GM21447 (cell line): ENCODE measurements at regions not wholly inside any gene's neighbourhood (a gene's known extent, or its start where the extent isn't known, plus 50 kb on each side); places are given as distances from the start of the nearest gene placed in this dataset.

Experiments
- ATAC-seq: cut with Tn5 transposase; IDR thresholded peaks from one replicate; pipeline ENCODE4 v1.9.1; 2021; ENCODE audit not compliant: unreplicated experiment

GRCh38 chr10:3723766-3724165, 61.2 kb downstream of the KLF6 start:
- ATAC-seq, result no peak

- ATAC-seq, result no peak
Observed at GRCh38 chr10:3720228-3721019, 64.6 kb downstream of the KLF6 start.

GRCh38 chr10:3719024-3719843, 65.8 kb downstream of the KLF6 start:
- ATAC-seq, result no peak

GRCh38 chr10:3716093-3716492, 68.9 kb downstream of the KLF6 start:
- no peak for ATAC-seq

- no peak for ATAC-seq
Observed at GRCh38 chr10:3714967-3715366, 70.0 kb downstream of the KLF6 start.

GRCh38 chr10:3714531-3714930, 70.5 kb downstream of the KLF6 start:
- no peak for ATAC-seq

GRCh38 chr10:3712707-3713106, 72.3 kb downstream of the KLF6 start:
- no peak for ATAC-seq

- ATAC-seq, result no peak
Observed at GRCh38 chr10:3711918-3712317, 73.1 kb downstream of the KLF6 start.

DNA sequence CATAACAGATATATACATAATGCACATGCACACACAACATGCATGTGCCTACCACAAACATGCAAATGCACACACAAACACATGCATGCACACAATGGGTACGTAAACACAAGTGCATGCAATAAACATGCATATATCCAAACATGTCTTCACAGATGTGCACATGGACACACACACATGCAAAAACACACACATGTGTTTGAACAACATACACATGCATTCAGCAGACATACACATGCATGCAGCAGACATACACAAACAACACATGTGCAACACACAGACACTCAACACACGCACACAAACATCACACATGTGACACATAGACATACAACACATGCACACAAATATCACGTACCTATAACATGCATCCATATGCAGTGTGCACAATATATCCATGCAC, 74.2 kb downstream of the KLF6 start:
- no peak for ATAC-seq

GRCh38 chr10:3709456-3710060, 75.5 kb downstream of the KLF6 start:
- ATAC-seq, result no peak

DNA sequence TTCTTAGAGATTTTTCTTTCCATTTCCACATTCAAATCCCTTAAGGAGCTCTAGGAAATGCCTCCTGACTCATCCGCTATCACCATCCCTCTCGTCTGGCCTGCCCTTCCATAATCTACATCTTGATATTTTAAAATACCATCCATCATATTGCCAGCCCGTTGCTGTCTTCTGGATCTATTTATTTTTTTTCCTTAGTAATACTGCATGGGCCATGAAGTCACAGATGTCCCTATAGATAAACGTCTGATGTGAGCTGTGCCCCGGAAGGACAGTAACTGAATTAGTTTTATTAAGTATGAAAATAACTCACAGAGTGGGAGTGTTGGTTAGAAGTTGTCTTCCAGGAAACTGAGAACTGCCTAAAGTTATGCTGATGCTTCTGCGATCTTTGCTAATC, 76.2 kb downstream of the KLF6 start:
- no peak for ATAC-seq

- ATAC-seq, result no peak
Observed at GRCh38 chr10:3704565-3705325, 80.3 kb downstream of the KLF6 start.

DNA sequence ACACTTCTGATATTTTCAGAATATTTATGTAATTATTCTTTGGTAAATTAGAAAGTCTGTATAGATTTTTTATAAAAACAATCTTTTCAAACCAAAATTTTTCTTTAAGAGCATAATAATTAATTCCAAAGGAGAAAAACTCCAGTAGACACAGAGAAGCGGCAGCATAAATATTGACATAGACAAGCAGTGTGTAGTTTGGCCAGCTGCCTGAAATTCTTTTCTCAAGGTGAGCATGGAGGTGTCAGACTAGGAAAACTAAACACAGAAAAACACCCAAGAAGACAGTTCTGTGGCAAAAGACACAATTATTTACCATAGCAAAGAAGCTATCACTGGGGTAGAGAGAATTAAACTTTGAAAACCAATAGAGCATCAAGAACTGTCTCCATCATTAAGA, 82.4 kb downstream of the KLF6 start:
- ATAC-seq, result no peak

DNA sequence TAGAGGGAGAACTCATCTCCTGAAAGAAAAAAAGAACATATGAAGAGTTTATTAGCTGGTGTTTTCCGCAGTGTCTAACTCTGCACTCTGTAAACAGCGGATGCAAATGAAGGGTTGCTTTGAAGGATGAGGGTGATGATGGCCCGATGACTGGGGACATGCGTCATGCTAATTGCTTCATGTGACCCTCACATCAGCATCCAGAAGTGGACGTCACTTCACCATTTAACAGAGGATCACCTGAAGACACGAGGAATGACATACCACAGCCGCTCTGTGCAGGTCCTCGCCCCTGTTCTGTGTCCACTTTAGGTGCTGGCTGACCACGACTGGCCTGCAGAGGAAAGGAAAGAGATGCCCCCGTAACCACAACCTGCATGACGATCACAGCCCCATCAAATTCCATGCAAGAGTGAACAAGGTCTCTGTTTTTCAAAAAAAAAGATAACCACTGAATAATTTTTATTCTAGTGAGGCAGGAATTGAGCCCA, 82.9 kb downstream of the KLF6 start:
- ATAC-seq, result no peak

- ATAC-seq, result no peak
Observed at GRCh38 chr10:3701491-3701890, 83.5 kb downstream of the KLF6 start.

GRCh38 chr10:3700531-3701076, 84.4 kb downstream of the KLF6 start:
- ATAC-seq, result no peak

DNA sequence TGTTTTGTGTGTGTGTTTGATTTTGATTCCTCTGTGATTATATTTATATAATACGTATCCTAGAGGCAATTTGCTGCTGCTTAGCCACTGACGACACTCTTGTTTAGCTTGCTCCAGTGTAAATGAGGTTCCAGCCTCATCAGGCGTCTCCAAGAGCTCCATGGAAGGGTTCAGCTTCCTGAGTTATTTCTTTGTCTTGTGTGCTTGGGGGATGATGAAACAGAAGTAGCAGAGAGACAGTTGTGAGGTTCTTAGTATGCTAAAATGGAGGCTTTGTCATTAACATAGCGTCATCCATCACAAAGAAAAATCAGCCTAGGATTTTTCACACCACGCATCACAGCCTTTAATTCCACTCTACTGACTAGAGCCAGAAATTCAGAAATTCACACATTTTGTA, 85.1 kb downstream of the KLF6 start:
- no peak for ATAC-seq

- no peak for ATAC-seq
Observed at GRCh38 chr10:3698312-3698711, 86.7 kb downstream of the KLF6 start.

- no peak for ATAC-seq
Observed at GRCh38 chr10:3693698-3694080, 91.3 kb downstream of the KLF6 start.

DNA sequence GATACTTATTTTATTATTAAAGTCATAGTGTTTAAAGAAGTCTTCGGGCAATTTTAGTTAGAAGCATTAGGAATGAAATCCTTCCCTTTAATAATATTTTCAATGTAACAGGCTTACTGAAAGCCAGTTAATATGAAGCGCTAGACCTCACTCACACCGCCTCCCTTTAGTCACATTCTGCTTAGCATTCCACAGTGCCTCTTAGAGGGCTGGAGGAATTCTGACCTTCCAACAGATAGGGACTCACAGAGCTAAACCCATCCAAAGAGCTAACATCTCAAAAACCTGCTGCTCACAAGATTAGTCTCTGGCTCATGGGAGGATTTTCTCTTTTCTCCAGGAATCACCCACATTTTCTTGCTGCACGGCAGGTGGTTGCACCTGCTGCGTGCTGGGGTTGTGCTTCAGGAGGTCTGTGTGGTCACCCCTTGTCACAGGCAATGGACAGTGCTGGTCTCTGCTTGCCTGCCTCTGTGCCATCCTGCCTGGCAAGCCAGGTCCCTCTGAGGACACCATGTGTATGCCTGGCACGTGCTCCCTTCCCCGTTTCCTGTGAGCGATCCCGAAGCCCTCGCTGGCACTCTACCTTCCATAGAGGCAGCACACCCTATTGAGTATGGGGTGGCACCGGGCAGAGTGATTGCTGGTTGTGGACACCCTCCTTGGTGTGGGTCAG, 91.8 kb downstream of the KLF6 start:
- ATAC-seq, result no peak
